ENCODE measurements at regions not wholly inside any gene's neighbourhood (a gene's known extent, or its start where the extent isn't known, plus 50 kb on each side); places are given as distances from the start of the nearest gene placed in this dataset.

DNA sequence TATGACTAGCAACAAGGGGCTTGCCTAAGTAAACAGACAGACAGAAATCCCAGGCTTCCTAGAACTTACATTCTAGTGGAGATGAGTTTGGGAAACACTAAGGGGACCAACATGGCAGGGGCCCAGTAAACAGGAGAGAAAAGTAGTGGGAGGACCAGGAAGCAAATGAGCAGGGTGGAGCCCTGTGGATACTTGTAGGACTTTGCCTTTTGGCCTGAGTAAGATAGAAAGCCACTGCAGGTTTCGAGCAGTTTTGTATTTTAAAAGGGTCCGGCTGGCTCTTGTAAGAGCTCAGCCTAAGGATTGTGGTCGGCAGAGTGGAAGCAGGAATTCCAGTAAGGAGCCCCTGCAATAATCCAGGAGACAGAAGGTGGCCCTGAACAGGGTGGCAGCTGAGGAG, 125.5 kb downstream of the MAP3K7 start:
- TF ChIP-seq, protein P1, sequence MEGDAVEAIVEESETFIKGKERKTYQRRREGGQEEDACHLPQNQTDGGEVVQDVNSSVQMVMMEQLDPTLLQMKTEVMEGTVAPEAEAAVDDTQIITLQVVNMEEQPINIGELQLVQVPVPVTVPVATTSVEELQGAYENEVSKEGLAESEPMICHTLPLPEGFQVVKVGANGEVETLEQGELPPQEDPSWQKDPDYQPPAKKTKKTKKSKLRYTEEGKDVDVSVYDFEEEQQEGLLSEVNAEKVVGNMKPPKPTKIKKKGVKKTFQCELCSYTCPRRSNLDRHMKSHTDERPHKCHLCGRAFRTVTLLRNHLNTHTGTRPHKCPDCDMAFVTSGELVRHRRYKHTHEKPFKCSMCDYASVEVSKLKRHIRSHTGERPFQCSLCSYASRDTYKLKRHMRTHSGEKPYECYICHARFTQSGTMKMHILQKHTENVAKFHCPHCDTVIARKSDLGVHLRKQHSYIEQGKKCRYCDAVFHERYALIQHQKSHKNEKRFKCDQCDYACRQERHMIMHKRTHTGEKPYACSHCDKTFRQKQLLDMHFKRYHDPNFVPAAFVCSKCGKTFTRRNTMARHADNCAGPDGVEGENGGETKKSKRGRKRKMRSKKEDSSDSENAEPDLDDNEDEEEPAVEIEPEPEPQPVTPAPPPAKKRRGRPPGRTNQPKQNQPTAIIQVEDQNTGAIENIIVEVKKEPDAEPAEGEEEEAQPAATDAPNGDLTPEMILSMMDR (IDR thresholded peaks at IDR 0.05) = no peak
- no peak for TF ChIP-seq POLR2A (IDR thresholded peaks at IDR 0.05)
